Hematopoietic multipotent progenitor cell treated with erythropoietin and hydrocortisone succinate and interleukin-3 and kit ligand, for 8 days (in vitro differentiated cells): ENCODE measurements at regions not wholly inside any gene's neighbourhood (a gene's known extent, or its start where the extent isn't known, plus 50 kb on each side); places are given as distances from the start of the nearest gene placed in this dataset.
"Not testable (repeated sequence)": the region's sequence is repeated elsewhere in the genome, so short reads cannot be mapped to it uniquely, and the experiment has no call there.

Experiments used
- DNase-seq: peaks from one replicate; pipeline ENCODE4 v3.0.0-alpha.2; 2015

- not testable (repeated sequence) for DNase-seq
Measured at GRCh38 chr2:223298329-223298728, 246.3 kb downstream of the KCNE4 start.

GRCh38 chr2:223300326-223300725 is 248.3 kb downstream of the KCNE4 start:
- no peak for DNase-seq

DNA sequence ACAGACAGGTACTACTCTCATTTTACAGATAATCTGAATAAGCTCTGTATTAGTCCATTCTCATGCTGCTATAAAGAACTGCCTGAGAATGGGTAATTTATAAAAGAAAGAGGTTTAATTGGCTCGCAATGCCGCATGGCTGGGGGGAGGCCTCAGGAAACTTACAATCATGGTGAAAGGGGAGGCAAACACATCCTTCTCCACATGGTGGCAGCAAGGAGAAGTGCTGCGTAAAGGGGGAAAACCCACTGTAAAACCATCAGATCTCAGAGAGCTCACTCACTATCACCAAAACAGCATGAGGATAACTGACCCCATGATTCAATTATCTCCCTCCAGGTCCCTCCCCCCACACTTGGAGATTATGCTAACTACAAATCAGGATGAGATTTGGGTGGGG is 254.4 kb downstream of the KCNE4 start:
- DNase-seq = no peak

- DNase-seq = no peak
Measured at GRCh38 chr2:223311889-223312680, 260.1 kb downstream of the KCNE4 start.

GRCh38 chr2:223313101-223313500 is 261.1 kb downstream of the KCNE4 start:
- no peak for DNase-seq

DNA sequence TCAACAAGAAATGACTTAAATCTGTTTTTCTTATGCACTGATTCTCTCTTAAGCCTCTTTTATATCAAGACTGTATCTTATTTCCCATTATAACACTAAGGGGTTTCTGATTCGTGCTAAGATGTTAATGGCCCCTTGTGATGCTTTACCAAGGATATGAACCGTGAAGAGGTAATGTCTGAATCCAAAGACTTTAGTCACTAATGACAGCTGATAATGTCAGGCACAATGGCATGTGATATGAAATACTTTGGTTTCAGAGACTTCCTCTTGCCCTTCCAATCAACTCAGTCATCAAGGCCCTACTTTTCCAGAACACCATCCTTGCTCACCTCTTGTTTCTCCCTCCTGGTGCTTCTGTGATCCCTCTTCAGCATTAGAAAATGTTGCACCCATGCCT is 262.8 kb downstream of the KCNE4 start:
- no peak for DNase-seq

- no peak for DNase-seq
Measured at GRCh38 chr2:223315813-223316212, 263.8 kb downstream of the KCNE4 start.

GRCh38 chr2:223316342-223316741 is 264.4 kb downstream of the KCNE4 start:
- DNase-seq = no peak

GRCh38 chr2:223319601-223320000 is 267.6 kb downstream of the KCNE4 start:
- no peak for DNase-seq

GRCh38 chr2:223324402-223324801 is 272.4 kb downstream of the KCNE4 start:
- DNase-seq = no peak

GRCh38 chr2:223328578-223328977 is 273.6 kb downstream of the SCG2 start:
- no peak for DNase-seq

DNA sequence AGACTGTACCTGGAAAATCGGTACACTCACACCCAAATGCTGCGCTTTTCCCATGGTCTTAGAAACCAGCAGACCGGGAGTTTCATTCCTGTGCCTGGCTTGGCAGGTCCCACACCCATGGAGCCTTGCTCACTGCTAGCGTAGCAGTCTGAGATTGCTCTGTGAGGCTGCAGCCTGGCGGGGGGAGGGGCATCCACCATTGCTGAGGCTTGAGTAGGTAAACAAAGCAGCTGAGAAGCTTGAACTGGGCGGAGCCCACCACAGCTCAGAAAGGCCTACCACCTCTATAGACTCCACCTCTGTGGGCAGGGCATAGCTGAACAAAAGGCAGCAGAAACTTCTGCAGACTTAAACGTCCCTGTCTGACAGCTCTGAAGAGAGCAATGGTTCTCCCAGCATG is 271.4 kb downstream of the SCG2 start:
- not testable (repeated sequence) for DNase-seq

GRCh38 chr2:223338016-223338415 is 264.1 kb downstream of the SCG2 start:
- no peak for DNase-seq

- DNase-seq = no peak
Measured at GRCh38 chr2:223357076-223357475, 245.1 kb downstream of the SCG2 start.

DNA sequence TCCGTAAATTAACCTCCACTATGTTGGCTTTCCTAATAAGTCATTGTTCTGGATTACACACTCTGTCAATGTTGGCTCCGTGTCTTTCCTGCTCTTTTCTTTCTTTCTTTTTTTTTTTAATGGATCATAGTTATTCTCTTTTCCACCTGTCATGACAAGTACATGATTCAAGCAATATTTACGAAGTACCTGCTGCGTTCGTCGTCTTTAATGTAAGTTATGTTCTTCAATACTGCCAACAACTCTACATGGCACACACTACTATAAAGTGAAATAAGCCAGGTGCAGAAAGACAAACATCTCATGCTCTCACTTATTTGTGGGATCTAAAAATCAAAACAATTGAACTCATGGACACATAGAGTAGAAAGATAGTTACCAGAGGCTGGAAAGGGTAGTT is 239.1 kb downstream of the SCG2 start:
- no peak for DNase-seq

GRCh38 chr2:223365158-223365679 is 236.9 kb downstream of the SCG2 start:
- no peak for DNase-seq

DNA sequence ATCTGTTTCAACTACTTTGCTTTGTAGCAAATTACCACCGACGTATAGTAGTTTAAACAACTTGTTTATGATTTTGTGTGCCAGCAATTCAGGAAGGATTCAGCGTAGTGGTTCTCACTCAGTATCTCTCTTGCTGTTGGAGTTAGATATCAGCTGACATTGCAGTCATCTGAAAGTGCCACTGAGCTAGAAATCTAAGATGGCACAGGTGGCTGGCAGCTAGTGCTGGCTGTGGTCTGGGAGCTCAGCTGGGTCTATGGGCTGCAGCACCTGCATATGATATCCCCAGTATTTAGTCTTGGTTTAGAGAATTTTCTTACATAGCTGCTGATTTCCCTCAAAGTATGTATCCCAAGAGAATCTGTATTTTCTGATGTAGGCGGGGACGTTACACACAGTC is 235.6 kb downstream of the SCG2 start:
- DNase-seq = no peak

- DNase-seq = no peak
Measured at GRCh38 chr2:223368481-223368880, 233.7 kb downstream of the SCG2 start.

GRCh38 chr2:223369889-223370288 is 232.3 kb downstream of the SCG2 start:
- no peak for DNase-seq

DNA sequence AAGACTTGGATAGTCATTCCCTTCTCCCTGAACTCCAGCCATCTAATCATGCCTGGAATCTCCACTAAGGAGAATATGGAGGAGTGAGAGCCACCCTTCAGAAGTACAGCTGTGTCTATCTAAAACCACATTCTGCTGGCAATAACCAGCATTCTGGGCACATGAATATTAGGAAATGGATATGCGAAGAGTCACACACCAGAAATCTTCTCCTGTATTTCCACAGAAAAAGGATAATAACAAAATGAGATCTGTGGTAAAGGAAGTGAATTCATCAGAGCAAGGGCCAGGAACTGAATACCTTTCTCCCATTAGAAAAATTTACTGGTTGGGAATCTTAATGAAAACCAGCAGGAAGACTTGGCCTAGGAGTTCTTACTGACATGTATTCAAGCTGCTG is 218.8 kb downstream of the SCG2 start:
- DNase-seq = no peak

GRCh38 chr2:223386189-223386588 is 216.0 kb downstream of the SCG2 start:
- no peak for DNase-seq

DNA sequence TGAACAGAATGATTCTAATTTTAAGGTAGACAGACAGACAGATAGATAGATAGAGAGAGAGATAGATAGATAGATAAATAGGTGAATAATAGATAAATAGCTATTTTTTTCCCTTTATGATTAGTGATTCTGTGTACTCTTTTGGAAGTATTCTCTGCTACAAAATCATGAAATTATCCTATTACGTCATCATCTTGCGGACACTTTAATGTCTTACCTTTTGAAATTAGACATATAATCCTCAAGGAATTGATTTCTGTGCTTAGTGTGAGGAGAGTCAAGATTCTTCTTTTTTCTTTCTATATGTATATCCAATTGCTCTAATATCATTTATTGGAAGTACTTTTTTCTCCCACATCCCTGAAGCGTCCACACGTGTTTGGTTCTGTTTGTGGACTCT is 215.2 kb downstream of the SCG2 start:
- DNase-seq = no peak

DNA sequence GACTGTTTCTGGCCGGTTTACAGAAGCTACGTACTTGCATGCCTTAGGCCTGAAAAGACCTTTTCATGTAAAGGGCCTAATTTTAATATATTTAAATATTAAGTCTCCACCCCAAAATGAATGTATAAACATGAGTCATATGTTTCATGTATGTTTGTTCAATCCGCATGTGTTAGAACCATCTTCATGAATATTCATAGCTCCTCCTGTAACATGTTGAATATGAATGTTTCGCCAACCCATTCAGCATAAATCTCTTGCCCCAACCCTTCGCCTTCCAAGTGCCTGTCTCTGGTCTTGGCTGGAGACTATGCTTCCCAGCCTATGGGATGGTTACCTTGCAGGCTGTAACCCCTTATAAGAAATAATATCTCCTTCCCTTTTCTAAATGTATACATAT is 212.5 kb downstream of the SCG2 start:
- DNase-seq = no peak

DNA sequence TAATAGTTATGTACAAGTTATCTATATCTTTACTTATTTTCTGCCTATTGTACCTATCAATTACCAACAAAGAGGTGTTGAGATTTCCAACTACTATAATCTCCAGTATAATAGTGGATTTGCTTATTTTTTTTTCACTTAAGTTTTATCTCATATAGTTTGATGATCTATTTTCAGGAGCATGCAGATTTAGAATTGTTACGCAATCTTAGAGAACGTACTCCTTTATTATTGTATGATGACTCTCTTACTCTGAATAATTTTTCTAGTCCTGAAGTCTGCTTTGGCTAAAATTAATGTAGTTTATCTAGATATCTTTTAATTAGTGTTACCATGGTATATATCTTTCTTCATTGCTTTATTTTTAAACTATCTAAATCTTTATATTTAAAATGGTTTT is 205.2 kb downstream of the SCG2 start:
- DNase-seq = no peak

DNA sequence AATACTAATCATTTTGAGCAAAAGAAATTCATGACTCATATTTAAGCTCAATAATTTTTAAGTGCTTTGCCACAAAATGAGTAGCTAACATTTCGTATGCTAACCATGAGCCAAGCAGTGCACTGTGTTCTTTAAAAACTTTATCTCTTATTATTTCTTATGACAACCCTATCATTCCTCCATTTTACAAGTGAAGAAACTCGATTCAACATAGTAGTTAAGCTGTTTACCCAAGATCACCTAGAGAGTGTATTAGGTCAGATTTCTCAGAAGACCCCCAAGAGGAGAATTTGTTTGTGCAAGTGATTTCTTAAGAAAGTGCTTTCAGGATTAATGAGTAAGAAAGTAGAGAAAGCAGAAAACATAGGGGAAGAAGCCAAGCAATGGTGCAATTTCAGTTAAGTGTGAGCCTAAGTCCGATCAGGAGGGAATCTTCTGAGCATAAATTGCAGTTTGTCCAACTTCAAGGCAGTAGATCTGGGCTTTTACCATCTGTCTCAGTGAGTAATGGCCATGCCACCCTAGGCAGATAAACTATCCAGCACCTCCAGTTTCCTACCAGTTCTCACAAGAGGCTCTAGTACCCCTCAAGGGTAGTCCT is 202.7 kb downstream of the SCG2 start:
- DNase-seq = no peak
